DND-41 (cell line): ENCODE measurements at regions not wholly inside any gene's neighbourhood (a gene's known extent, or its start where the extent isn't known, plus 50 kb on each side); places are given as distances from the start of the nearest gene placed in this dataset.

Experiments used
- ATAC-seq: fragments of 200-7000 bp; cut with Tn5 transposase; 3 replicates; pipeline ENCODE4 v1.9.1; 2021; ENCODE audit warnings: low read depth; ENCODE audit not compliant: insufficient read depth
- DNase-seq: peaks from one replicate; pipeline ENCODE4 v3.0.0-alpha.2; 2020
- H2AFZ ChIP-seq: 2 replicates; pipeline ENCODE4 v1.6.0; 2012; ENCODE audit warnings: low read depth, low read length
- H3K27ac ChIP-seq: 2 replicates; pipeline ENCODE4 v1.5.1; 2012; ENCODE audit warnings: low read length, inconsistent platforms
- H3K27me3 ChIP-seq: fragments of 200-600 bp; sonication (generic); 2 replicates; pipeline ENCODE4 v1.6.0; 2012; ENCODE audit warnings: low read length, mild to moderate bottlenecking, inconsistent platforms; ENCODE audit not compliant: insufficient read depth, poor library complexity
- H3K36me3 ChIP-seq: 2 replicates; pipeline ENCODE4 v1.5.1; 2012; ENCODE audit warnings: low read length, inconsistent platforms; ENCODE audit not compliant: insufficient read depth
- H3K4me1 ChIP-seq: 2 replicates; pipeline ENCODE4 v1.5.1; 2012; ENCODE audit warnings: mild to moderate bottlenecking, low read length; ENCODE audit not compliant: insufficient read depth
- H3K4me2 ChIP-seq: 2 replicates; pipeline ENCODE4 v1.6.0; 2012; ENCODE audit warnings: mild to moderate bottlenecking, moderate library complexity, low read length, inconsistent platforms; ENCODE audit not compliant: insufficient read depth
- H3K4me3 ChIP-seq, 2 experiments: fragments of 200-600 bp in 1 of 2; shearing (Covaris generic) in 1 of 2; 2 replicates each; pipeline ENCODE4 v1.5.1; 2012 to 2016; ENCODE audit warnings: inconsistent platforms in 2 of 2, low read length in 2 of 2, mild to moderate bottlenecking in 2 of 2, low read depth in 1 of 2, moderate library complexity in 1 of 2
- H3K79me2 ChIP-seq: 2 replicates; pipeline ENCODE4 v1.6.0; 2012; ENCODE audit warnings: low read length, inconsistent platforms; ENCODE audit not compliant: insufficient read depth
- H3K9ac ChIP-seq: 2 replicates; pipeline ENCODE4 v1.6.0; 2012; ENCODE audit warnings: low read depth, mild to moderate bottlenecking, inconsistent platforms, low read length, moderate library complexity
- H3K9me3 ChIP-seq: 2 replicates; pipeline ENCODE4 v1.5.1; 2012; ENCODE audit warnings: low read length, moderate library complexity, mild to moderate bottlenecking, inconsistent platforms; ENCODE audit not compliant: insufficient read depth, severe bottlenecking
- H4K20me1 ChIP-seq: 2 replicates; pipeline ENCODE4 v1.6.0; 2012; ENCODE audit warnings: low read length; ENCODE audit not compliant: insufficient read depth
- EZH2 ChIP-seq: IDR thresholded peaks from 3 replicates; pipeline ENCODE4 v1.6.1; 2012; ENCODE audit warnings: borderline replicate concordance, low read depth, mild to moderate bottlenecking, moderate library complexity, low read length, inconsistent platforms; ENCODE audit not compliant: severe bottlenecking
- TF ChIP-seq, protein P1 (sequence below): IDR thresholded peaks from 2 replicates; pipeline ENCODE4 v1.5.1; 2012; ENCODE audit warnings: borderline replicate concordance, low read length, moderate library complexity, mild to moderate bottlenecking; ENCODE audit not compliant: poor library complexity, severe bottlenecking; ENCODE audit errors: extremely low read depth

DNA sequence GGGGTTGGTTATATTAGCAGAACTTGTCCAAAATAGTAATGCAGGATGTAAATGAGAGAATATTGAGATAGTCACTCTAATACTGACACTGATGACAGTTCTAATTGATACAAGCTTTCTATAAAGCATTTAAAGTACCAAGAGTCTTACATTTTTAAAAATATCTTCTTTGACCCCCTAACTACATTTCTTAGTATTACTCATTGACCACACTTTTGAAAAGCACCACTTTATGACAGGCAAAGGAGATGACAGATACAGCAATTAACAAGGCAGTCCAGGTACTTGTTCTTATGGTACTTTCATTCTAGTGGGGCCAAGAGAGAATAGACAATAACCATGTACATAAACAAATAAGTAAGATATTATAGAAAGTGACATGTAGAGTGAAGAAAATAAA is 139.4 kb upstream of the EYA4 start:
- no peak overlapping the region for H3K4me2 ChIP-seq
- H3K4me3 ChIP-seq: no peak overlapping the region
- no peak for ATAC-seq

DNA sequence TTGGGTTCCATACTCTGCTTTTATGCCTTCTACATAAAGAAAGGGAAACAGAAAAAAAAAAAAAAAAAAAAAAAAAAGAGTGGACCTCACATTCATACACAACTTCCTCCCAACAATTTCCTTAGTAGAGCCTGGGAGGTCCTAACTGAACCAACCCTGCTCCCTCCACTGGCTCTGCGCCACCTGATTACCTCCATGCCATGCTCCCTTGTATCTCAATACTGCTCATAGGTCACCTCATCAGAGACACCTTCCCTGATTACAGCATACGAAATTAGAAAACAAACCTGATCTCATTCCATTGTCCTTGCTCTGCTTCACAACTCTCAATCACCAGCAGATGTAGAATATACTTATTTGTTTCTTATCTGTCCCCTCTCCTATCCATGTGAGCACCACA is 134.2 kb upstream of the EYA4 start:
- no peaks in the 10 kb centered on the region for H3K27me3 ChIP-seq
- H3K9ac ChIP-seq: no peak overlapping the region
- no peaks in the 10 kb centered on the region for H3K36me3 ChIP-seq
- no peaks in the 10 kb centered on the region for H3K79me2 ChIP-seq
- H3K4me2 ChIP-seq: no peak overlapping the region
- H3K4me1 ChIP-seq: no peaks in the 10 kb centered on the region
- H3K27ac ChIP-seq: no peak overlapping the region
- H3K4me3 ChIP-seq: no peak overlapping the region
- DNase-seq (no peak), ATAC-seq (no peak)
- no peak overlapping the region for H2AFZ ChIP-seq
- no peaks in the 10 kb centered on the region for H4K20me1 ChIP-seq
- TF ChIP-seq, protein P1, sequence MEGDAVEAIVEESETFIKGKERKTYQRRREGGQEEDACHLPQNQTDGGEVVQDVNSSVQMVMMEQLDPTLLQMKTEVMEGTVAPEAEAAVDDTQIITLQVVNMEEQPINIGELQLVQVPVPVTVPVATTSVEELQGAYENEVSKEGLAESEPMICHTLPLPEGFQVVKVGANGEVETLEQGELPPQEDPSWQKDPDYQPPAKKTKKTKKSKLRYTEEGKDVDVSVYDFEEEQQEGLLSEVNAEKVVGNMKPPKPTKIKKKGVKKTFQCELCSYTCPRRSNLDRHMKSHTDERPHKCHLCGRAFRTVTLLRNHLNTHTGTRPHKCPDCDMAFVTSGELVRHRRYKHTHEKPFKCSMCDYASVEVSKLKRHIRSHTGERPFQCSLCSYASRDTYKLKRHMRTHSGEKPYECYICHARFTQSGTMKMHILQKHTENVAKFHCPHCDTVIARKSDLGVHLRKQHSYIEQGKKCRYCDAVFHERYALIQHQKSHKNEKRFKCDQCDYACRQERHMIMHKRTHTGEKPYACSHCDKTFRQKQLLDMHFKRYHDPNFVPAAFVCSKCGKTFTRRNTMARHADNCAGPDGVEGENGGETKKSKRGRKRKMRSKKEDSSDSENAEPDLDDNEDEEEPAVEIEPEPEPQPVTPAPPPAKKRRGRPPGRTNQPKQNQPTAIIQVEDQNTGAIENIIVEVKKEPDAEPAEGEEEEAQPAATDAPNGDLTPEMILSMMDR: no peak
- TF ChIP-seq EZH2: no peak
- H3K9me3 ChIP-seq: no peaks in the 10 kb centered on the region

More for the DNA sequence above, 139.4 kb upstream of the EYA4 start:
- Histone ChIP-seq H3K9ac (no peak overlapping the region), H3K27me3 (no peaks in the 10 kb centered on the region), H2AFZ (no peak overlapping the region), H3K4me1 (no peaks in the 10 kb centered on the region), H3K79me2 (no peaks in the 10 kb centered on the region), H4K20me1 (no peaks in the 10 kb centered on the region), H3K36me3 (no peaks in the 10 kb centered on the region), H3K9me3 (no peaks in the 10 kb centered on the region), H3K27ac (no peak overlapping the region)
- DNase-seq: no peak
- TF ChIP-seq, protein P1: no peak
- no peak for TF ChIP-seq EZH2

DNA sequence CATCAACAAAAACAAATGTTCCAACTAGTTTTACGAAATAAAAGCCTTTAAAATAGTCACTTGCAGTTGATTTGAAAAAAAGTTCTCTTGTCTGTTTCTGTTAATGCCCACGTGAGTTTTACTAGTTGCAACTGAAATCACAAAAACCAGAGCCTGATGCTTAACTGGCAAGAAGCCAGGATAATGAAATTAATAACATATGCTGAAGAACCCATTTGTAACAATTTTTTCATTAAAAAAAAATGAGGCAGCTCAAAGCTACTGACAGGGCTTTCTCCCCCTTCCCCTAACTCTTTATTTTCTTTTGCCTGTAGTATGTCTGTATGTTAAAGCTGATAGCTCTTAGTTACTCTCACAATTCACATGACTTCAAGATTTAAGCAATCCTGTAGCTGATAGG is 132.7 kb upstream of the EYA4 start:
- no peak overlapping the region for H3K4me2 ChIP-seq
- DNase-seq (no peak), ATAC-seq (no peak)
- no peak overlapping the region for H3K27ac ChIP-seq
- no peaks in the 10 kb centered on the region for H3K4me1 ChIP-seq
- H3K36me3 ChIP-seq: no peaks in the 10 kb centered on the region
- H2AFZ ChIP-seq: no peak overlapping the region
- H3K79me2 ChIP-seq: no peaks in the 10 kb centered on the region
- H3K9ac ChIP-seq: no peak overlapping the region
- TF ChIP-seq EZH2: no peak
- TF ChIP-seq, protein P1: no peak
- H3K9me3 ChIP-seq: no peaks in the 10 kb centered on the region
- no peak overlapping the region for H3K4me3 ChIP-seq
- no peaks in the 10 kb centered on the region for H4K20me1 ChIP-seq
- H3K27me3 ChIP-seq: no peaks in the 10 kb centered on the region

DNA sequence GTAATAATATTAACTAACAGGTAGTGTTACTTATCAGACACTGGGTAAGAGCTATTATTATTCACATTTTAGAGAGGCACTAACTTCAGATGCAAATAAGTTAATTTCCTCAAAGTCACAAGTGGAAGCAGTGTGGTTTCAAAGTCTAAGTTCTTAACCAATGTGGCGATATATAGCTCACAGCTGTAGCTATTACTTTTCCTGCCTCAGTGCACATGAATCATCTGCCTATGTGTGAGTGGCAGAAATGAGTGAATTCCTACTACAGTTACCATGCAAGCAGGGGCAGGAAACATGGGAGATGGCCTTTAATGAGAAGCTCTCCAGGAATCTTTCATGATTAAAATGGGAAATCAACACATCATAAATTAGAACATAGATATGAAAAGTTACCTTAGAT is 126.2 kb upstream of the EYA4 start:
- Histone ChIP-seq H3K4me3 (no peak overlapping the region), H3K27me3 (no peaks in the 10 kb centered on the region), H3K36me3 (no peaks in the 10 kb centered on the region), H3K79me2 (no peaks in the 10 kb centered on the region), H4K20me1 (no peaks in the 10 kb centered on the region), H3K9me3 (no peaks in the 10 kb centered on the region), H3K27ac (no peak overlapping the region), H2AFZ (no peak overlapping the region), H3K9ac (no peak overlapping the region), H3K4me1 (no peaks in the 10 kb centered on the region), H3K4me2 (no peak overlapping the region)
- ATAC-seq (no peak), DNase-seq (no peak)
- TF ChIP-seq EZH2: no peak
